ENCODE measurements at regions not wholly inside any gene's neighbourhood (a gene's known extent, or its start where the extent isn't known, plus 50 kb on each side); places are given as distances from the start of the nearest gene placed in this dataset.

- TF ChIP-seq CTCF (IDR thresholded peaks at IDR 0.05; ENCODE audit: insufficient read depth, low read length, poor library complexity, severe bottlenecking) = no peak
- TF ChIP-seq EZH2phosphoT487 (conservative IDR thresholded peaks at IDR 0.05; ENCODE audit: low read length) = no peak
Observed at GRCh38 chr13:75071395-75071794, 410.6 kb downstream of the TBC1D4 start.

All from SU-DHL-6 (cell line).